ENCODE measurements at regions not wholly inside any gene's neighbourhood (a gene's known extent, or its start where the extent isn't known, plus 50 kb on each side); places are given as distances from the start of the nearest gene placed in this dataset.

GRCh38 chr11:29208117-29208516 lies 808.7 kb downstream of the KCNA4 start:
- DNase-seq (no peak), ATAC-seq (no peak)
- Mint-ChIP-seq H3K36me3 (no peaks in the 10 kb centered on the region), H3K4me1 (no peaks in the 10 kb centered on the region), H3K4me3 (no peak overlapping the region), H3K27me3 (no peaks in the 10 kb centered on the region), H3K27ac (no peak overlapping the region), H3K9me3 (peaks cover 2 to 22% (median 7%) of the 10 kb centered on the region in 9 donors)
- POLR2A ChIA-PET: no interaction called here

DNA sequence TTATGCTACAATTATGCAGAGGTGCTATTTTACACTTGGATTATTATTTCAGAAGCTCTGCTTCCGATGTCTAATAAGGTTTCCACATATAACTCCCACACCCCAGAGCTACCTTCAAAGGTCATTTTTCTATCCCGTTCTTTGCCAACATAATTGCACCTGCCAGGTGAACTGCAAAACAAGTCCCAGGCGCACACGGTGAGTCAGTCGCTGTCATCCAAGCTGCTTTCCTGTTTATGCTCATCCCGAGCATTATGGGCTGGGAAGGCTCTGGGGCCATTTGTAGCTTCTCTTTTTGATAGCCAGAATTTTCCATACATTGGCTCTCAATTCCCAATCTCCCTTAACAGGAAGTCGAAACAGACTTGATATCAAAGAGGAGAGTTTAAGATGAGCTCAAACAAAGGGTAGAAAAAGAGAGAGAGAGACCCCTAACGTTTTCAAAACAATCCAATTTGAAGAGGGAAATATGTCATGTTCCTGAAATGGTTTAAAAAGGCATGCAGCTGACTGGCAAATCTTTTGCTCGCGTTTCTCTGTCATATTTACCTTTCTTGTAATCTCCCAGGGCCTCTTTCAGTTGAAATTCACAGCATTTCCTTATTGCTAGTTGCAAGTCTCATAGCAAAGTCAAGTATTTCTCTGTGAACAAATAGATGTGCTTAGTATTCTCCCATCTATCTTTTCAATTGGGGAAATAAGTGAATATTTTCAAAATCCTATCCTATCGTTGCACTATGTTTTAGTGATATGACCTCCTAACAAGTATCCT lies 815.9 kb downstream of the KCNA4 start:
- H3K4me1 Mint-ChIP-seq: no peaks in the 10 kb centered on the region
- DNase-seq (no peak), ATAC-seq (no peak)
- peaks cover 0 to 4% (median 0%) of the 10 kb centered on the region in 9 donors for H3K9me3 Mint-ChIP-seq
- H3K4me3 Mint-ChIP-seq: no peak overlapping the region
- H3K36me3 Mint-ChIP-seq: peaks cover 0 to 4% (median 0%) of the 10 kb centered on the region in 3 donors
- no peak overlapping the region for H3K27ac Mint-ChIP-seq
- POLR2A ChIA-PET: no interaction called here
- no peaks in the 10 kb centered on the region for H3K27me3 Mint-ChIP-seq

DNA sequence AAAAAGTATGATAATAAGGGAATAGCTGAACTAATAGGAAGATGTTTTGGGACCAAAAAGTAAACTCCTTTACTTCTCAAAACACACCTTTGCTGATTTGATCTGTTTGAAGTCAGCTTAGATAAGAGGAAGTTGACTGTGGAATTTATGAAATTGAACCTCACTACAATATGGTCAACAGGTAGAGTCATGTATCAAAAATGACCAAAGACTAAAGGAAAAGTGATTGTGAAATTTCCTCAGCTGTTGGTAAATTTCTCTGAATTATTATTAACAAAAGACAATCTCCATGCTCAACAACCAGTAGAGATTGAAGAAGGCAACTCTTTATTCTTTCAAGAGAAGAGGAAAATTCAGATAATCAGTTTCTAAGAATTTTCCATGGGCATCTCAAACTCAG lies 826.5 kb downstream of the KCNA4 start:
- H3K27me3 Mint-ChIP-seq: no peaks in the 10 kb centered on the region
- H3K4me3 Mint-ChIP-seq: no peak overlapping the region
- ATAC-seq (no peak), DNase-seq (no peak)
- POLR2A ChIA-PET: no interaction called here
- H3K9me3 Mint-ChIP-seq: peaks cover 0 to 21% (median 3%) of the 10 kb centered on the region in 9 donors
- no peaks in the 10 kb centered on the region for H3K36me3 Mint-ChIP-seq
- no peaks in the 10 kb centered on the region for H3K4me1 Mint-ChIP-seq
- no peak overlapping the region for H3K27ac Mint-ChIP-seq

- POLR2A ChIA-PET: no interaction called here
- H3K4me1 Mint-ChIP-seq: no peaks in the 10 kb centered on the region
- H3K36me3 Mint-ChIP-seq: no peaks in the 10 kb centered on the region
- H3K4me3 Mint-ChIP-seq: no peak overlapping the region
- no peaks in the 10 kb centered on the region for H3K27me3 Mint-ChIP-seq
- peaks cover 0 to 23% (median 3%) of the 10 kb centered on the region in 9 donors for H3K9me3 Mint-ChIP-seq
- no peak for DNase-seq
- ATAC-seq: no peak
- H3K27ac Mint-ChIP-seq: no peak overlapping the region
Observed at GRCh38 chr11:29187215-29187614, 829.6 kb downstream of the KCNA4 start.

- peaks cover 0 to 28% (median 6%) of the 10 kb centered on the region in 9 donors for H3K9me3 Mint-ChIP-seq
- no peak overlapping the region for H3K4me3 Mint-ChIP-seq
- no peak overlapping the region for H3K27ac Mint-ChIP-seq
- no peaks in the 10 kb centered on the region for H3K4me1 Mint-ChIP-seq
- ATAC-seq: no peak
- POLR2A ChIA-PET: no interaction called here
- no peaks in the 10 kb centered on the region for H3K27me3 Mint-ChIP-seq
- DNase-seq: no peak
- H3K36me3 Mint-ChIP-seq: no peaks in the 10 kb centered on the region
Observed at GRCh38 chr11:29184939-29185890, 831.6 kb downstream of the KCNA4 start.

GRCh38 chr11:29183301-29183700 lies 833.5 kb downstream of the KCNA4 start:
- POLR2A ChIA-PET: no interaction called here
- H3K27ac Mint-ChIP-seq: no peak overlapping the region
- peaks cover 0 to 24% (median 5%) of the 10 kb centered on the region in 9 donors for H3K9me3 Mint-ChIP-seq
- H3K4me1 Mint-ChIP-seq: no peaks in the 10 kb centered on the region
- no peaks in the 10 kb centered on the region for H3K36me3 Mint-ChIP-seq
- no peaks in the 10 kb centered on the region for H3K27me3 Mint-ChIP-seq
- DNase-seq: no peak
- no peak for ATAC-seq
- no peak overlapping the region for H3K4me3 Mint-ChIP-seq

GRCh38 chr11:29173660-29174062 lies 843.2 kb downstream of the KCNA4 start:
- Mint-ChIP-seq H3K27me3 (no peaks in the 10 kb centered on the region), H3K4me3 (no peak overlapping the region), H3K27ac (no peak overlapping the region), H3K4me1 (no peaks in the 10 kb centered on the region), H3K9me3 (peaks cover 0 to 16% (median 0%) of the 10 kb centered on the region in 9 donors), H3K36me3 (no peaks in the 10 kb centered on the region)
- POLR2A ChIA-PET: no interaction called here
- DNase-seq (no peak), ATAC-seq (no peak)

DNA sequence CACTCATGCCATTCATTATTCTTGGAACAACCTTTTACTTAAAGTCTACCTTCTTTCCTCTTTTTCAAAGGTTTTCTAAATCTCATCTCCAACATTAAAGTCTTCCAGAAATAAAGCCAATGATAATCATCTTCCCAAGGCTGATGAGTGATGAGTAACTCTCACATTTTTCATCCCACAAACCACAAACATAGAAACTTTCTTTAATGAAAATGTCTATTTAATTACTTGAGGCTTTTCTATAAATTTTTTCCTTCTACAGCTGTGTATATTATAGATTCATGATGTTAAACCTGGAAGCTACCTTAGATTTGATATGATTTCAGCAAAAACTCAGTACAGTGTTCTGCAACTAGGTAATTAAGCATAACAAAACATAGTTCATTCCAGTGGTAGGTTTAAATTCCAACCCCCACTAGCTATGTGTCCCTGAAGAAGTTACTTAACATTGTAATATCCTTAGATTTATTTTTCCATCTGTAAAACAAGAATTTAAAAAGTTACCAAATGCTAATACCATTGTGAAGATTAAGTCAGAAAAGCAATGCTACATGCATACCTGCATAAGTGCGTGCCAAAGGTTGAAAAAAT lies 845.4 kb downstream of the KCNA4 start:
- Mint-ChIP-seq H3K4me3 (no peak overlapping the region), H3K27ac (no peak overlapping the region), H3K36me3 (no peaks in the 10 kb centered on the region), H3K27me3 (no peaks in the 10 kb centered on the region), H3K4me1 (no peaks in the 10 kb centered on the region), H3K9me3 (peaks cover 0 to 12% (median 0%) of the 10 kb centered on the region in 9 donors)
- ATAC-seq (no peak), DNase-seq (no peak)
- POLR2A ChIA-PET: no interaction called here

DNA sequence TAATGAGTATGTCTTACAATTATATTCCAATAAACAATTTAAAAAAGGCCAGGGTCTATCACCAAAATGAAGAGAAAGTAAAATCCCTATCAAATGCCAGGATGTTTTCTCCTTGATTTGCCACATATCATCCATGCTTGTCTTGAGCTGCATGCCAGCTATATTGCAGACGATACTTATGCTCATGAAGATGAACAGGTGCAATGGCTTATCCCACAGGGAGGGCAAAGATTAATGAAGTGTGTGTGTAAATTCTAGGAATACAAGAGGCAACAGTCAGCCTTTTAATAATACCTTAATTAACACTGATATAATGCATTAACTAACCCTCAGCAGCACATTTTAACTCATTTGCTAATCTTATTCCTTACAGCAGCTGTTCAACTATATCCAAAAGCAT lies 850.5 kb downstream of the KCNA4 start:
- DNase-seq: no peak
- no peak for ATAC-seq
- Mint-ChIP-seq H3K27me3 (no peaks in the 10 kb centered on the region), H3K36me3 (peaks cover 0 to 5% (median 0%) of the 10 kb centered on the region in 3 donors), H3K4me3 (no peak overlapping the region), H3K4me1 (no peaks in the 10 kb centered on the region), H3K27ac (no peak overlapping the region), H3K9me3 (peaks cover 0 to 14% (median 0%) of the 10 kb centered on the region in 9 donors)
- POLR2A ChIA-PET: no interaction called here

GRCh38 chr11:29163231-29163630 lies 853.6 kb downstream of the KCNA4 start:
- H3K27me3 Mint-ChIP-seq: no peaks in the 10 kb centered on the region
- H3K9me3 Mint-ChIP-seq: peaks cover 0 to 27% (median 5%) of the 10 kb centered on the region in 9 donors
- no peak overlapping the region for H3K4me3 Mint-ChIP-seq
- no peaks in the 10 kb centered on the region for H3K4me1 Mint-ChIP-seq
- ATAC-seq (no peak), DNase-seq (no peak)
- peaks cover 0 to 5% (median 0%) of the 10 kb centered on the region in 3 donors for H3K36me3 Mint-ChIP-seq
- H3K27ac Mint-ChIP-seq: no peak overlapping the region
- POLR2A ChIA-PET: no interaction called here

GRCh38 chr11:29162491-29162890 lies 854.3 kb downstream of the KCNA4 start:
- H3K36me3 Mint-ChIP-seq: peaks cover 0 to 5% (median 0%) of the 10 kb centered on the region in 3 donors
- no peaks in the 10 kb centered on the region for H3K27me3 Mint-ChIP-seq
- H3K9me3 Mint-ChIP-seq: peaks cover 0 to 27% (median 7%) of the 10 kb centered on the region in 9 donors
- no peak for DNase-seq
- H3K27ac Mint-ChIP-seq: no peak overlapping the region
- H3K4me1 Mint-ChIP-seq: no peaks in the 10 kb centered on the region
- POLR2A ChIA-PET: no interaction called here
- no peak overlapping the region for H3K4me3 Mint-ChIP-seq
- no peak for ATAC-seq

GRCh38 chr11:29161191-29161590 lies 855.6 kb downstream of the KCNA4 start:
- Mint-ChIP-seq H3K27me3 (no peaks in the 10 kb centered on the region), H3K27ac (no peak overlapping the region), H3K36me3 (peaks cover 0 to 5% (median 0%) of the 10 kb centered on the region in 3 donors), H3K4me1 (no peaks in the 10 kb centered on the region), H3K9me3 (peaks cover 0 to 33% (median 7%) of the 10 kb centered on the region in 9 donors), H3K4me3 (no peak overlapping the region)
- ATAC-seq (no peak), DNase-seq (no peak)
- POLR2A ChIA-PET: no interaction called here
